HG03521 (cell line): ENCODE measurements at regions not wholly inside any gene's neighbourhood (a gene's known extent, or its start where the extent isn't known, plus 50 kb on each side); places are given as distances from the start of the nearest gene placed in this dataset.
"Not testable (repeated sequence)": the region's sequence is repeated elsewhere in the genome, so short reads cannot be mapped to it uniquely, and the experiment has no call there.

ENCODE experiments used
- ATAC-seq: cut with Tn5 transposase; IDR thresholded peaks from one replicate; pipeline ENCODE4 v1.9.1; 2021; ENCODE audit warnings: mild to moderate bottlenecking, moderate library complexity; ENCODE audit not compliant: unreplicated experiment

DNA sequence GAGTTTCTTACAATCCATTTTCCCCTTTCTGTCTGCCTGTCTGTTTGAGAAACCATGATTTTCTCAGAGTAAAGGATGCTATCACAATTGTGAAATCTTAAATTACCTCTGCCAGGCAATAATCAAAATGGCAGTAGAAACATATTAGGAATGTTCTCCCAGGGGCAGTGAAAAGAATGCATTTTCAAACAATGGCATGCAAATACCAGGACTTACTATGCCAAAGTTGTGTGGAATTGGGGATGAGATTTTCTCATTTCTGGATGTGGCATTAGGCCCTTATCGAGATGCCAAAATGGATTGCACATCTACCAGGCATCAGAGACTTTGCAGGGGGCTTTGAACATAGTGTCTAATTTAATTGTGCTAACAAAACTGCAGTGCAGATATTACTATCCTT is 821.4 kb downstream of the RNF144A start:
- no peak for ATAC-seq

GRCh38 chr2:7740114-7740513 is 822.9 kb downstream of the RNF144A start:
- no peak for ATAC-seq

GRCh38 chr2:7742301-7742700 is 825.1 kb downstream of the RNF144A start:
- ATAC-seq: no peak

DNA sequence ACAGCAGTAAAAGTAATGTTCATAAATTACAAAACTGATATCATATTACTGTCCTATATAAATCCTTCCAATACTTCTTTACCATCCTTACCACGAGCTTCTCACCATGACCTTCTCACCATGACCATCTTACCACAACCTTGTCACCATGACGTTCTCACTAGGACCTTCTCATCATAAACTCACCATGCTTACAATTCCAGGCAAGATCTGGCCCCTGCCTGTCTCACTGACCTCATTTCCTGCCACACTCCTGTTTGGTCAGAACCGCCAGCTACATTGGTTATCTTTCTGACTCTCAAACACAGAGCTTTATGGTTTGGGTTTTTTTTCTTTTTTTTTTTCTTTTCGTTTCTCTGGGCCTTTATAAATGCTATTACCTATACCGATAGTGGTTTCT is 827.6 kb downstream of the RNF144A start:
- ATAC-seq: no peak

DNA sequence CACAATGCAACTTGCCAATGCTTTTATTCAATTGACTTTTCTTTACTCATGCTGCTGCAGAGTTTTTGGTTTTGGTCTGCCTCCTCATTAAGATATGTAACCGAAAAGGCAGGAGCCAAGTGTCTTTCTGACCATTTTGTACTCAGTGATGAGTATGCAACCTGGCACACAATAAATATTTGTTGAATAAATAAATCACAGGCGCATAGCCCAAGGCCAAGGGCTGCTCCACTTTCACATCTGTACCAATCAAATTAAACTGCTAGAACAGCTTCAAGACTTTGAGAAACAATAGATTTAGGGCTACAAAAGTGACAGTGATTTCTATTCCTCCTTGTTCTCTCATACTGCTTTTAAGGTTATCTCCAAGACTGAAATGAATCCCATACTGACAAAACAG is 828.2 kb downstream of the RNF144A start:
- no peak for ATAC-seq

- no peak for ATAC-seq
Measured at GRCh38 chr2:7748717-7749415, 831.7 kb downstream of the RNF144A start.

GRCh38 chr2:7749895-7750559 is 832.8 kb downstream of the RNF144A start:
- ATAC-seq: no peak

DNA sequence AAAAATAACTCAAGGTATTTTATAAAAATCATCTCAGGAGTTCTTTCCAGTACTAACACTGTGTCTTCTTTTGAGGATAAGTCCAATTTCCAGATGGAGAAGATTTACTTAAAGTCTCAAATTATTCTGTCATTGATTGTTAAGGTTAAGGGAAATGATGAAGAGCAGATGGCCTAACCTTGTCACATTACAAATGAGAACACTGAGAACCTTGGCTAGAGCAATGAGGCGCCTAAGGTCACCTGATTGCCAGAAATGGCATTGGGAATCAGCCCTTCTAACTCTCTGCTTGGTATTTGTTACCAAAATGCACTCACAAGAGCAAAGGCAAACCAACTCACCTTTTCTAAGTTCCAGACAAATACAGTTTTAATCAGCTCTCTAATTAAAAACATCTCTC is 835.1 kb downstream of the RNF144A start:
- no peak for ATAC-seq

DNA sequence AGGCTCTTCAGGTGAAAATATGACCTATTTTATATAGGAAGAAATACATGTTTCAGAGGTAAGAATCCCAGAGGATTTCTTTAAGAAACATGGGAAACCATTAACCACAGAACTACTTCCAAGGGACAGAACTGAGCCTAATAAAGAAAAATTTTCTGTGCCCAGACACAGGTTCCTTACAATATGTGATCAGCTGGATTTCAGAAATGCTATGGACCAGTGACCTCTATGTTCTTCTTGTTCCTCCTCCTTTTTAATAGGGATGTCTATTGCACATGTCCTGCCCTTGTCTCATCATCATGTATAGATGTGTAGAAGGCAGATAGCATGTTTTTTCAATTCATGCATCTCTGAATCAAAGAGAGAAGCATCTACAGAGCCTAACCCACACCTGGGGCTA is 836.6 kb downstream of the RNF144A start:
- ATAC-seq: no peak

DNA sequence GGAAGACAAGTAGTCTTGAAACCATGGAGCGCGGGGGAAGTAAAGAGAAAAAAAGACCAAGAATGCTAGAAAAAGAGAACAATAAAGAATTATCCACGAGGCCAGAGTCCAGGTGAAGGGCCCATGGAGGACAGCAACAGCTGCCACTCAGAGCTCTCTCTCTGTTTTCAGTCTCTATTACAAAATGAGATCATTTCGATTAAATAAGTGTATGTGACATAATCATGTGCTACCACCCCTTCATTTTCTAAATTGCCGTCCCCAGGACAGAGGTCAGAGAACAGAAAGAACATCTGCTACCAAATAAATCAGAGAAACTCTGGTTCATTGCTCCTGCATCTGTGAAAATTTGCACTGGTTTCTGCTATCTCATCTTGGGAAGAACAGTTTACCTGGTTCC is 838.7 kb downstream of the RNF144A start:
- no peak for ATAC-seq

GRCh38 chr2:7758073-7758759 is 841.0 kb downstream of the RNF144A start:
- no peak for ATAC-seq

GRCh38 chr2:7759898-7760297 is 842.7 kb downstream of the RNF144A start:
- ATAC-seq: no peak

GRCh38 chr2:7763418-7763817 is 846.2 kb downstream of the RNF144A start:
- ATAC-seq: not testable (repeated sequence)

DNA sequence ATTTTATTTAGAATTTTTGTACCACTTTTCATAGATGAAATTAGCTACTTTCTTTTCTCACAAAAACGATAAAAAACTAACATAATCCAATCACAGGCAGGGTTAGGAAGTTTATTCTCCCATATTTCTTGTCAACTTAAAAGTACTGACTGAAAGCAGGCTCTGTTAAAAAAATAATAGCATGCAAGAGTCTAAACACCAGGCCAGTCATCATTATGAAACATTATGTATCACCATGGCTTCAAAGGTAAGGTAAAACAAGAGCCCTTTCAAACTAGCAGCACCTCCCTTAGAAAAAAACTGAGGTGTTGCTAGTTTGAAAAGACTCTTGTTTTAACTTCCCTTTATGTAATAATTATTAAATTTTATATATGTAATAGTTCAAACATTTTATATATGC is 848.0 kb downstream of the RNF144A start:
- ATAC-seq: no peak

DNA sequence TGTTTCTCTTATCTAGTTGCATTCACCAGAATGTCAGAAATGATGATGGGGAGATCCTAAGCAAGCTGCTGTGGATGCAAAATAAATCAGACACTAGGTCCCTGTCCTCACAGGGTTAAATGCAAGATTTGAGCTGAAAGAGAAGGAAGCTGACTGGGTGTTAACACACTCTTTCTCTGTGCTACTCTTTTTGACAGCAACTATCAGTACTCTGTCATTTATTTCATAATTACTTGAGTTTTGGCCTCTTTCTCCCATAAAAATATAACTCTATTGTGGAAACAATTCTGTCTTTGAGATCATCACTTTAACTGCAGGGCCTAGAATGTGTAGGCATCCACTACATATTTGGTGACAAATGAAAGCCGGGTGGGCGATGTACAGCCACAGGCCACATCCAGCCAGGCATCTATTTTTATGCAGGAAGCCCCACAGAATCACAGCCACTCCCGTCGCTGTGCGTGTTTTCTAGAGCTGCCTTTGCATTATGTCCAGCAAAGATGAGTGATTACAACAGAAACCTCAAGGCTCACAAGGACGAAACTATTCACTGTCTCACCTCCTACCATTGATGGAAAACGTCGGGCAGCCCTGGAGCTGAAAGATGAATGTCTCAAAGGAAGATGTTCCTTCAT is 849.0 kb downstream of the RNF144A start:
- no peak for ATAC-seq

DNA sequence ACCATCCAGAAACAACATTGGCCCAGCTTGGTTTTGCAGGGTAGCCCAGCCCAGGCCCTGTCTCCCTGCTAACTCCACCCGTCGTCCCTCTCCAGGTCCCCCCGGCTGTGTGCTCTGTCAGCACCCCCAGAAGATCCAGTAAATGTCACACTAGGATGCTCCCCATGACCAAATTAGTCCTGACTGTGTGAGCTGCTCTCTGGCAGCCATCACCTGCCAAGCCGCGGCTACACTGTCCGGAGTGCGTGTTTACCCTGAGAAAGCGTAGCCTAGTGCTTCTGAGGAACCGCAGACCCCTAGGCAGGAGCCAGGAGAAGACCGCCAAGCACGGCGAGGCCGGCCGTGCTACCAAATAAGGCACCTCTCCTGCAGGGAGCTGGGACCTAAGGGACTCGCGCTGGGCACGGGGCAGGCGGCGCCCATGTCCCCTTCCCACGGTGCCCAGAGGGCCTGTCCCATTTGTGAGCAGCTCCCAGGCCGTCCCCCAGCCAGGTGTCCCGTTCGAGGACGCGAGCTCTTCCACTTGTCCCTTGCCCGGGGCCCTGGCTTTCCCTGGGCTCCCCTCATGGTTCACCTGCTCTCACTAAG is 849.9 kb downstream of the RNF144A start:
- ATAC-seq: no peak

DNA sequence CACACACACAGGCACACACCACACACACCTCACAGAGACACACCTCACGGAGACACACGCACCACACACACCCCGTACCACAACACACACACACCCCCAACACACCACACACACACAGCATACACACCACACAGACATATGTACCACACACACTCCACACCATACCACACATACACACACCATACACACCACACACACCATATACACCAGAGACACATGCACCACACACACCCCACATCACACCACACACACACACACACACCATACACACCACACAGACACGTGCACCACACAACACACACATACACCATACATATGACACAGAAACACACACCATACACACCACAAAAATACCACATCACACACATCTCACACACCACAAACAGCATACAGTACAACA is 850.7 kb downstream of the RNF144A start:
- ATAC-seq: no peak

GRCh38 chr2:7771781-7772180 is 854.6 kb downstream of the RNF144A start:
- ATAC-seq: no peak

DNA sequence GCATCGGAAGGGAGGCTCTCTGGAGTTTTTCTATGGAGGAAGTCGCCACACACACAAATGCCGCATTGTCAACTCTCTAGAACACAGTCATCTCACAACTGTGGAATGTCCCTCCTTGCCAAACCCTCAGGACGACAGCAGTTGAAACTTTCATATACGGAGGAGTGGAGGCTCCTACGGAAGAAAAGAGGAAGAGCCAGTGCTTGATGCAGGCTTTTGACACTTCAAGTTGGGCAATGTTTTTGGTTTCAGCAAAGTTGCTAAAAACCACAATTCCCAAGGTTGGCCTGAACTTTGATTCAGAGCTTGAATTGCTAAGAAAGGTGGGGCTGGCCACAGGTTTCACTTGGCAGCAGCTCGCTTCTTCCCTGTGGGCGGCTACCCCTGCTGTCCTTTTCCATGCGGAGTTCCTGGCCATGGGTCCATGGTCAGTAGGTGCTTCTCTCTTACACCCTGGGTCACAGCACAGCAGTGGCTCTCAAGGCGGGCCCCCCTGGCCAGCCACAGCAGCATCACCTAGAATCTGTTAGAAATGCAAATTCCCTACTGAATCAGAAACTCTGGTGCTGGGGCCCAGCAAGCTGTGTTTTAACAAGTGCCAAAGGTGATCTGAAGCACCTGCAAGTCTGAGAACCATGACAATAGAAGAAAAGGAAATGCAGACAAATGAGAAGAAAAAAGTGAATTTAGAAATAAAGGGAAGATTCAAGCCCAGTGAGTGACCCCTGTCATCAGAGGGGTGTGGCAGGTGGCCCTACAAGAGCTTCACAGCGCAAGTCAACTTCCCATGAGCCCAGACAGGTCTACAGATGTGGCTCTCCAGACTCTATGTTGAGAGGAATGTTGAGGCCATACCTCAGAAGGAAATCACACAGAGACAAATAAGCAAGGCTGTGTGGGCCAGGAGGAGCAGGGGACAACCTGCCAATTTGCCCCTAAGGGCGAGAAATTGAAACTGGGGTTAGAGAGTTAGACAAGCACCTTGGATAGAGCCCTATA is 856.4 kb downstream of the RNF144A start:
- ATAC-seq: peak; percentile 40

DNA sequence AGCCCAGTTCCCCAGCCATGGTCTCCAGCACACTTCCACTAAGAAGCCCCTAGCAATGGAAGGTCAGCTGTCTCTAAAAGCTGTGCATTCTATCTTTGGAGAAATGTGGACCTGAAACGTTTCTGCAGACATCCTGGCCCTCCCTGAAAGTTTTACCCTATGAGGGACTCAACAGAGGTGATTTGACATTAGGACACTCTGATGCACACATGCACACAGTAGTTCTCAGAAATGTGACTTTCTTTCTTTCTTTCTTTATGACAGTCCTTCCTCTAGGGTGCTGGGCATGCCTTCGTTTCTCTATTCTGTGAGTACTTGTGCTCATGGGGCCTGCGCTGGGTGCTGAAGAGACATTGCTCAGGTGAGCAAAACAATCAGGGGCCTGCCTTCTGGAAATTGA is 857.3 kb downstream of the RNF144A start:
- no peak for ATAC-seq
